ENCODE measurements at regions not wholly inside any gene's neighbourhood (a gene's known extent, or its start where the extent isn't known, plus 50 kb on each side); places are given as distances from the start of the nearest gene placed in this dataset.

- Histone ChIP-seq H3K4me3 (no peak overlapping the region), H3K27ac (peak overlapping the region in 2 of 21 experiments; percentile 5 to 28)
These were observed 96.5 kb upstream of the ADRA1B start for GRCh38 chr5:159819591-159820411.

GRCh38 chr5:159820692-159821091 is 95.6 kb upstream of the ADRA1B start:
- H3K4me3 ChIP-seq, result no peak overlapping the region
- no peak overlapping the region for H3K27ac ChIP-seq

GRCh38 chr5:159821461-159821940 is 94.8 kb upstream of the ADRA1B start:
- H3K27ac ChIP-seq, result no peak overlapping the region

GRCh38 chr5:159824188-159825161 is 91.8 kb upstream of the ADRA1B start:
- no peak overlapping the region for H3K27ac ChIP-seq
- no peak overlapping the region for H3K4me3 ChIP-seq

More at GRCh38 chr5:159821461-159821940, 94.8 kb upstream of the ADRA1B start:
- no peak overlapping the region for H3K4me3 ChIP-seq

- Histone ChIP-seq H3K27ac (no peak overlapping the region), H3K4me3 (no peak overlapping the region)
These were observed 90.7 kb upstream of the ADRA1B start for GRCh38 chr5:159825551-159826051.

- H3K27ac ChIP-seq, result no peak overlapping the region
These were observed 89.7 kb upstream of the ADRA1B start for GRCh38 chr5:159826351-159827214.

GRCh38 chr5:159827861-159828260 is 88.4 kb upstream of the ADRA1B start:
- no peak overlapping the region for H3K27ac ChIP-seq
- H3K4me3 ChIP-seq, result no peak overlapping the region

More at GRCh38 chr5:159826351-159827214, 89.7 kb upstream of the ADRA1B start:
- H3K4me3 ChIP-seq, result no peak overlapping the region

- no peak overlapping the region for H3K4me3 ChIP-seq
- H3K27ac ChIP-seq, result no peak overlapping the region
These were observed 84.2 kb upstream of the ADRA1B start for GRCh38 chr5:159832073-159832472.

- Histone ChIP-seq H3K27ac (no peak overlapping the region), H3K4me3 (no peak overlapping the region)
These were observed 83.2 kb upstream of the ADRA1B start for GRCh38 chr5:159833088-159833487.

GRCh38 chr5:159833846-159834245 is 82.4 kb upstream of the ADRA1B start:
- Histone ChIP-seq H3K4me3 (no peak overlapping the region), H3K27ac (no peak overlapping the region)

GRCh38 chr5:159835548-159835947 is 80.7 kb upstream of the ADRA1B start:
- H3K4me3 ChIP-seq, result no peak overlapping the region

GRCh38 chr5:159836691-159837090 is 79.6 kb upstream of the ADRA1B start:
- Histone ChIP-seq H3K4me3 (no peak overlapping the region), H3K27ac (no peak overlapping the region)

More at GRCh38 chr5:159835548-159835947, 80.7 kb upstream of the ADRA1B start:
- no peak overlapping the region for H3K27ac ChIP-seq

- Histone ChIP-seq H3K27ac (no peak overlapping the region), H3K4me3 (no peak overlapping the region)
These were observed 78.4 kb upstream of the ADRA1B start for GRCh38 chr5:159837860-159838259.

GRCh38 chr5:159838551-159839222 is 77.6 kb upstream of the ADRA1B start:
- Histone ChIP-seq H3K27ac (no peak overlapping the region), H3K4me3 (no peak overlapping the region)

- H3K27ac ChIP-seq, result no peak overlapping the region
- H3K4me3 ChIP-seq, result no peak overlapping the region
These were observed 71.8 kb upstream of the ADRA1B start for GRCh38 chr5:159844267-159845121.

- Histone ChIP-seq H3K27ac (no peak overlapping the region), H3K4me3 (no peak overlapping the region)
These were observed 66.7 kb upstream of the ADRA1B start for GRCh38 chr5:159849437-159850083.

GRCh38 chr5:159850160-159850559 is 66.1 kb upstream of the ADRA1B start:
- no peak overlapping the region for H3K4me3 ChIP-seq
- H3K27ac ChIP-seq, result no peak overlapping the region

Data from skin epidermis (tissue), 12 donors.